ENCODE measurements at regions not wholly inside any gene's neighbourhood (a gene's known extent, or its start where the extent isn't known, plus 50 kb on each side); places are given as distances from the start of the nearest gene placed in this dataset.
A peak's percentile ranks its signal among the peaks of the same experiment; 100 is the strongest.

- H3K9me3 ChIP-seq (ENCODE audit: control insufficient read depth in 2 of 2, insufficient read depth in 1 of 2, low read length in 1 of 2): no peaks in the 10 kb centered on the region
- no peak overlapping the region for H3K27ac ChIP-seq (ENCODE audit: low read depth in 1 of 2, low read length in 1 of 2)
- 97% methylated on average over 2 of the region's 2 CpGs for WGBS
- H3K4me1 ChIP-seq (ENCODE audit: control insufficient read depth in 2 of 2, insufficient read depth in 2 of 2, low read length in 2 of 2): no peaks in the 10 kb centered on the region
- DNase-seq (ENCODE audit: low read depth in 6 of 9, low spot score in 9 of 9): no peak
- H3K27me3 ChIP-seq (ENCODE audit: control insufficient read depth in 2 of 2, insufficient read depth in 1 of 2, low read length in 1 of 2): no peaks in the 10 kb centered on the region
- H3K4me3 ChIP-seq (ENCODE audit: low read length in 2 of 2): no peak overlapping the region
- H3K36me3 ChIP-seq (ENCODE audit: control insufficient read depth in 2 of 2, insufficient read depth in 2 of 2, low read length in 1 of 2): no peaks in the 10 kb centered on the region
These were observed 73.9 kb upstream of the EGLN3 start for GRCh38 chr14:34024768-34025144.

GRCh38 chr14:34023824-34024767 is 73.2 kb upstream of the EGLN3 start:
- Histone ChIP-seq H3K4me3 (ENCODE audit: low read length in 2 of 2) (no peak overlapping the region), H3K27me3 (ENCODE audit: control insufficient read depth in 2 of 2, insufficient read depth in 1 of 2, low read length in 1 of 2) (no peaks in the 10 kb centered on the region), H3K27ac (ENCODE audit: low read depth in 1 of 2, low read length in 1 of 2) (no peak overlapping the region), H3K9me3 (ENCODE audit: control insufficient read depth in 2 of 2, insufficient read depth in 1 of 2, low read length in 1 of 2) (no peaks in the 10 kb centered on the region), H3K4me1 (ENCODE audit: control insufficient read depth in 2 of 2, insufficient read depth in 2 of 2, low read length in 2 of 2) (no peaks in the 10 kb centered on the region), H3K36me3 (ENCODE audit: control insufficient read depth in 2 of 2, insufficient read depth in 2 of 2, low read length in 1 of 2) (no peaks in the 10 kb centered on the region)
- DNase-seq (ENCODE audit: low read depth in 6 of 9, low spot score in 9 of 9): no peak
- WGBS: 94% methylated on average over 13 of the region's 13 CpGs

GRCh38 chr14:34021096-34021495 is 70.2 kb upstream of the EGLN3 start:
- no peaks in the 10 kb centered on the region for H3K27me3 ChIP-seq (ENCODE audit: control insufficient read depth in 2 of 2, insufficient read depth in 1 of 2, low read length in 1 of 2)
- DNase-seq (ENCODE audit: low read depth in 6 of 9, low spot score in 9 of 9): no peak
- no peaks in the 10 kb centered on the region for H3K36me3 ChIP-seq (ENCODE audit: control insufficient read depth in 2 of 2, insufficient read depth in 2 of 2, low read length in 1 of 2)
- H3K9me3 ChIP-seq (ENCODE audit: control insufficient read depth in 2 of 2, insufficient read depth in 1 of 2, low read length in 1 of 2): no peaks in the 10 kb centered on the region
- H3K27ac ChIP-seq (ENCODE audit: low read depth in 1 of 2, low read length in 1 of 2): no peak overlapping the region
- WGBS: 97% methylated on average over 3 of the region's 3 CpGs
- no peak overlapping the region for H3K4me3 ChIP-seq (ENCODE audit: low read length in 2 of 2)
- H3K4me1 ChIP-seq (ENCODE audit: control insufficient read depth in 2 of 2, insufficient read depth in 2 of 2, low read length in 2 of 2): peaks cover 3 to 5% of the 10 kb centered on the region in 2 donors

GRCh38 chr14:34020014-34020413 is 69.1 kb upstream of the EGLN3 start:
- no peaks in the 10 kb centered on the region for H3K36me3 ChIP-seq (ENCODE audit: control insufficient read depth in 2 of 2, insufficient read depth in 2 of 2, low read length in 1 of 2)
- H3K27me3 ChIP-seq (ENCODE audit: control insufficient read depth in 2 of 2, insufficient read depth in 1 of 2, low read length in 1 of 2): no peaks in the 10 kb centered on the region
- peaks cover 3 to 5% of the 10 kb centered on the region in 2 donors for H3K4me1 ChIP-seq (ENCODE audit: control insufficient read depth in 2 of 2, insufficient read depth in 2 of 2, low read length in 2 of 2)
- no peak overlapping the region for H3K4me3 ChIP-seq (ENCODE audit: low read length in 2 of 2)
- 96% methylated on average over 3 of the region's 3 CpGs for WGBS
- no peaks in the 10 kb centered on the region for H3K9me3 ChIP-seq (ENCODE audit: control insufficient read depth in 2 of 2, insufficient read depth in 1 of 2, low read length in 1 of 2)
- DNase-seq (ENCODE audit: low read depth in 6 of 9, low spot score in 9 of 9): no peak
- H3K27ac ChIP-seq (ENCODE audit: low read depth in 1 of 2, low read length in 1 of 2): no peak overlapping the region

- no peaks in the 10 kb centered on the region for H3K36me3 ChIP-seq (ENCODE audit: control insufficient read depth in 2 of 2, insufficient read depth in 2 of 2, low read length in 1 of 2)
- H3K27me3 ChIP-seq (ENCODE audit: control insufficient read depth in 2 of 2, insufficient read depth in 1 of 2, low read length in 1 of 2): no peaks in the 10 kb centered on the region
- peak overlapping the region in 1 of 2 donors; percentile 19 for H3K4me3 ChIP-seq (ENCODE audit: low read length in 2 of 2)
- H3K27ac ChIP-seq (ENCODE audit: low read depth in 1 of 2, low read length in 1 of 2): peak overlapping the region in 1 of 2 donors; percentile 28
- peaks cover 11 to 15% of the 10 kb centered on the region in 2 donors for H3K4me1 ChIP-seq (ENCODE audit: control insufficient read depth in 2 of 2, insufficient read depth in 2 of 2, low read length in 2 of 2)
- DNase-seq (ENCODE audit: low read depth in 6 of 9, low spot score in 9 of 9): no peak
- 70% methylated on average over 17 of the region's 17 CpGs for WGBS
- H3K9me3 ChIP-seq (ENCODE audit: control insufficient read depth in 2 of 2, insufficient read depth in 1 of 2, low read length in 1 of 2): no peaks in the 10 kb centered on the region
These were observed 67.8 kb upstream of the EGLN3 start for GRCh38 chr14:34018564-34019244.

- Histone ChIP-seq H3K36me3 (ENCODE audit: control insufficient read depth in 2 of 2, insufficient read depth in 2 of 2, low read length in 1 of 2) (no peaks in the 10 kb centered on the region), H3K4me3 (ENCODE audit: low read length in 2 of 2) (no peak overlapping the region), H3K27ac (ENCODE audit: low read depth in 1 of 2, low read length in 1 of 2) (peak overlapping the region in 1 of 2 donors; percentile 28), H3K9me3 (ENCODE audit: control insufficient read depth in 2 of 2, insufficient read depth in 1 of 2, low read length in 1 of 2) (no peaks in the 10 kb centered on the region), H3K4me1 (ENCODE audit: control insufficient read depth in 2 of 2, insufficient read depth in 2 of 2, low read length in 2 of 2) (peaks cover 17 to 21% of the 10 kb centered on the region in 2 donors), H3K27me3 (ENCODE audit: control insufficient read depth in 2 of 2, insufficient read depth in 1 of 2, low read length in 1 of 2) (no peaks in the 10 kb centered on the region)
- DNase-seq (ENCODE audit: low read depth in 6 of 9, low spot score in 9 of 9): peak in 1 of 9 donors; percentile 31
- WGBS: 36% methylated on average over 5 of the region's 5 CpGs
These were observed 67.3 kb upstream of the EGLN3 start for GRCh38 chr14:34018125-34018524.

- H3K36me3 ChIP-seq (ENCODE audit: control insufficient read depth in 2 of 2, insufficient read depth in 2 of 2, low read length in 1 of 2): no peaks in the 10 kb centered on the region
- no peak overlapping the region for H3K4me3 ChIP-seq (ENCODE audit: low read length in 2 of 2)
- H3K27ac ChIP-seq (ENCODE audit: low read depth in 1 of 2, low read length in 1 of 2): no peak overlapping the region
- WGBS: over 99% methylated on average over 2 of the region's 2 CpGs
- peaks cover 22 to 32% of the 10 kb centered on the region in 2 donors for H3K4me1 ChIP-seq (ENCODE audit: control insufficient read depth in 2 of 2, insufficient read depth in 2 of 2, low read length in 2 of 2)
- no peaks in the 10 kb centered on the region for H3K27me3 ChIP-seq (ENCODE audit: control insufficient read depth in 2 of 2, insufficient read depth in 1 of 2, low read length in 1 of 2)
- H3K9me3 ChIP-seq (ENCODE audit: control insufficient read depth in 2 of 2, insufficient read depth in 1 of 2, low read length in 1 of 2): no peaks in the 10 kb centered on the region
- DNase-seq (ENCODE audit: low read depth in 6 of 9, low spot score in 9 of 9): no peak
These were observed 64.5 kb upstream of the EGLN3 start for GRCh38 chr14:34015383-34015782.

GRCh38 chr14:34014936-34015335 is 64.1 kb upstream of the EGLN3 start:
- Histone ChIP-seq H3K36me3 (ENCODE audit: control insufficient read depth in 2 of 2, insufficient read depth in 2 of 2, low read length in 1 of 2) (no peaks in the 10 kb centered on the region), H3K27ac (ENCODE audit: low read depth in 1 of 2, low read length in 1 of 2) (no peak overlapping the region), H3K27me3 (ENCODE audit: control insufficient read depth in 2 of 2, insufficient read depth in 1 of 2, low read length in 1 of 2) (no peaks in the 10 kb centered on the region), H3K9me3 (ENCODE audit: control insufficient read depth in 2 of 2, insufficient read depth in 1 of 2, low read length in 1 of 2) (no peaks in the 10 kb centered on the region), H3K4me3 (ENCODE audit: low read length in 2 of 2) (no peak overlapping the region), H3K4me1 (ENCODE audit: control insufficient read depth in 2 of 2, insufficient read depth in 2 of 2, low read length in 2 of 2) (peaks cover 22 to 32% of the 10 kb centered on the region in 2 donors)
- no peak for DNase-seq (ENCODE audit: low read depth in 6 of 9, low spot score in 9 of 9)
- WGBS: 80% methylated on average over 3 of the region's 3 CpGs

- Histone ChIP-seq H3K27ac (ENCODE audit: low read depth in 1 of 2, low read length in 1 of 2) (peak overlapping the region; percentile 65 to 75), H3K9me3 (ENCODE audit: control insufficient read depth in 2 of 2, insufficient read depth in 1 of 2, low read length in 1 of 2) (no peaks in the 10 kb centered on the region), H3K36me3 (ENCODE audit: control insufficient read depth in 2 of 2, insufficient read depth in 2 of 2, low read length in 1 of 2) (no peaks in the 10 kb centered on the region), H3K4me3 (ENCODE audit: low read length in 2 of 2) (no peak overlapping the region), H3K27me3 (ENCODE audit: control insufficient read depth in 2 of 2, insufficient read depth in 1 of 2, low read length in 1 of 2) (no peaks in the 10 kb centered on the region), H3K4me1 (ENCODE audit: control insufficient read depth in 2 of 2, insufficient read depth in 2 of 2, low read length in 2 of 2) (peaks cover 22 to 32% of the 10 kb centered on the region in 2 donors)
- WGBS: 5% methylated on average over 4 of the region's 4 CpGs
- peak in 3 of 9 donors; percentile 11 to 57 (median 16) for DNase-seq (ENCODE audit: low read depth in 6 of 9, low spot score in 9 of 9)
These were observed 62.8 kb upstream of the EGLN3 start for GRCh38 chr14:34013721-34014060.

Data from thymus (tissue), 11 donors.